ENCODE measurements at regions not wholly inside any gene's neighbourhood (a gene's known extent, or its start where the extent isn't known, plus 50 kb on each side); places are given as distances from the start of the nearest gene placed in this dataset.

DNA sequence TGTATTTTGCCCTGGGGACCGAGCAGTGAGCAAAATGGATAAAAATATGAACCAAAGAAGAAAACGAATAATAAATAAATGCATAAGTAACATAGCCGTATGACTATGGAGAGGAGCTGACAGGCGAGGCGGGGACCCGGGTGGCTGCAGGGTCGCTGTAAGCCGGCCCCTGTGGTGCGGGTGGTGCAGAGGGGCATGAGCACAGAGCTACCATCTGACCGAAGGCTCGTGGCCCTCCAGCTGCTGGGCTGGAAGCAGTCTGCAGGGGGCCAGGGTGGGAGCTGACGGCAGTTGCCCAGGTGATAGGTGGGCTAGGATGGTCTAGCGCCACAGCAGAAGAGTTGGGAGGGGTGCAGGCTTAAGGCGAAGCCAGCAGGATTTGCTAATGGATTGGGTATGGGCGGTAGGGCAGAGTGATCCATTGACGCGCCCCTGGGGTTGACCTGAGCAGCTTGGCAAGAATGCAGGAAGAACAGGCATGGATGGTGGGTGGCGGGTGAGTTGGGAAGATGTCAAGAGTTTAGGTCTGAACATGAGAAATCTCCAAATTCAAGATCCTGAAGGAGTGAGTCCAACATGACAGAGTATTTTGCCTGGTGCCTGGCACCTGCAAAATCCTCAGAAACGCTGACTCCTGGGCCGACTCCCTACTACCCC lies 228.0 kb downstream of the FOXL1 start:
- no peak for DNase-seq (ENCODE audit: low read depth)

DNA sequence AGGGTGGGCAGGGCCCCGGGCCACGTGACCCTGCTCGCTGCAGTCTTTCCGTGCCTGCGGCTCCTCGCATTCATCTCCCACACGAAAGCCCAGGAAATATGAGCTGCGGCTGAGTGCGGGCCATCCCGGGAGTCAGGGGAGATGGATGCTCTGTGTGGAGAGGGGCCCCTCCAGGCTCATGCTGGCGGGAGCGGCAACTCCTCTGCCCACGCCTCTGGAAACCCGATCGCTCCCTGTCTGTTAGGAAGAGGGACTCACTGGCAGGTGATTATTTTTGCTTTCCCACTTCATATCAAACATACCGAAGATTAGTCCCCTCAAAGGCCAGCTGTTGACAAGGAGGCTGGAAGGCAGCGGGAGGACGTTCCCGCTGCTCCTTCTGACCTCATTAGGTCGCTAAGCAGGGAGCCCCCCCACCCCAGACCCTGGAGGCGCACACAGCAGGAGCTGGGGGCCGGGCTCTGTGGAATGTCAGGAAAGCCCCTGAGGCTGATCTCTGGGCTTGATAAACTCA lies 228.5 kb downstream of the FOXL1 start:
- no peak for DNase-seq (ENCODE audit: low read depth)

GRCh38 chr16:86808863-86809444 lies 230.6 kb downstream of the FOXL1 start:
- DNase-seq (ENCODE audit: low read depth), result no peak

DNA sequence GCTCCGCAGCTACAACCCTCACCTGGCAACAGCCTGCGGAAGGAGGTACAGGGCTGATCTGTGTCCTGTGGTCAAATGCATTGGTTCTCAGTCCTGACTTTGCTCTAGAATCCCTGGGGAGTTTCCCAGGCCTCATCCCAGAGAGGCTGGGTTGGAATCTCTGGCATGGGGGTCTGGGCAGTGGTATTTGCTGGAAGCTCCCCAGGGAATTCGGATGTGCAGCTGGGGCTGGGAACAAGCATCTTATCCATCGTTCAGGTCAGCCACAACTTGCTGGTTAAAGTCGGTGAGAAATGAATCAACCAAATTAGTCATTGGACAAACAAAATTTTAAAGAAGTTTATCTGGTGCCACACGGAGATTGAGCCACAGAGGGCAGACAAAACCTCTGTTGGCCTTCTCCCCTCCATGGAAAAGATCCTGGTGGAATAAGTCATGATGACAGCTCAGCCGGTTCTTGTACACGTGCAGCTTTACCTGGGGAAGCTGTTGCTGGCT lies 231.2 kb downstream of the FOXL1 start:
- DNase-seq (ENCODE audit: low read depth), result no peak

- DNase-seq (ENCODE audit: low read depth), result no peak
These were observed 231.7 kb downstream of the FOXL1 start for GRCh38 chr16:86810062-86810461.

DNA sequence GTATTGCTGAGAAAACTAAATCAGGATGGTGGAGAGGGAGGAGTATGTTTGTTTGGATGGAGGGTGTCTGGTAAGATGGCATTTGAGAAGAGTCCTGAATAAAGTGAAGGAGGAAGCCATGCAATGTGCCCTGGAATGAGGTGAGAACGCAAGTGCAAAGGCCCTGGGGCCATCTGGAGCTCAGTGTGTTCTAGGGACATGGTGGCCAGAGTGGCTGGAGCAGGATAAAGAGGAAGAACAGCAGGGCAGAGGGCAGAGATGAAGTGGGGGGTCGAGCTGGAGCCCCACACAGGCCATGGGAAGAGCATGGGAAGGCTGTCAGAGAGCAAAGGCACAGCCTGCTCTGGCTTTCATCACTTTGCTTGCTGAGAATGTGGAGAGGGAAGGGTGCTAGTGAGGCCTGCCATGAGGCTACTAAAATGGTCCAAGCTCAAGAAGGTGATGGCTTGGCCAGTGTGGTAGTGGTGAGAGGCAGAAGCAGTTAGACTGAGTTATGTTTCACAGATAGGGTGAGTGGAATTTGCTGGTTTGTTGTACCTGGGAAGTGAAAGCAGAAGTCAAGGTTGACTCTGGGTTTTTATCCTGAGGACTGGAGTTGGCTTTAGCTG lies 234.1 kb downstream of the FOXL1 start:
- DNase-seq (ENCODE audit: low read depth), result no peak

DNA sequence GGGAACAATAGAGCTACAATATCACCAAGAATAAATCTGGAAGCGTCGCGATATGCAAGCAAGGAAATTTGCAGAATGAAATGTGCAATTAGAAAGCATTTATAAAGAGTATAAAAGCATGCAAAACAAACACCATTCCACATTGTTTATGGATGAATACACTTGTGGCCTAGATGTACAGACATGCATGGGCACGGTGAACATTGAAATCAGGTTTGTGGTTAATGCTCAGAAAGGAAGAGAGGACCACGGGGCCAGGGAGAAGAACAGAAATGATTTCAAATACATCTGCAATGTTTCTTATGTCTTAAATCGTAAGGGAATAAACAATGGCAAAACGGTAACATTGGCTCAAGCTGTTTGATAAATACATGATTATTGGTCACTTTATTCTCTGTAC lies 235.9 kb downstream of the FOXL1 start:
- no peak for DNase-seq (ENCODE audit: low read depth)

GRCh38 chr16:86816930-86817625 lies 238.7 kb downstream of the FOXL1 start:
- DNase-seq (ENCODE audit: low read depth), result no peak

GRCh38 chr16:86818671-86819532 lies 240.6 kb downstream of the FOXL1 start:
- DNase-seq (ENCODE audit: low read depth), result no peak

- DNase-seq (ENCODE audit: low read depth), result no peak
These were observed 241.2 kb downstream of the FOXL1 start for GRCh38 chr16:86819533-86819892.

GRCh38 chr16:86821895-86822294 lies 243.5 kb downstream of the FOXL1 start:
- DNase-seq (ENCODE audit: low read depth), result no peak

DNA sequence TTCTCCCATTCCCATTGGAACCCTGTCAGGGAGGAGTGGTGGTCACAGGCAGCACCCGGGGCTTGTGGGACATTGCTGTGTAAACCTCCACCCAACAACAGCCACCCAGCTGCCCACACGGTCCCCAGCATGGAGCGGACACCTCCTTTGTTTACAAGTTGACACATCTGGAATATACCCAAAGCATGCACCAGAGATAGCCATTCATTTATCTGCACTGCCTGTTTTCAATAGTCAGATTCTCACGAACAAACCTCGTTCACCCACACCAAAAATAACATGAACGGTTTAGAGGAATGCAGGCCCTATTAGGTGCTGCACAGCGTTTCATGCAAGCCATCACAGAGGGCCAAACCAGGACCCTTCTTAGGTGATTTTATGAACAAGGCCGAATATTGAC lies 244.8 kb downstream of the FOXL1 start:
- no peak for DNase-seq (ENCODE audit: low read depth)

DNA sequence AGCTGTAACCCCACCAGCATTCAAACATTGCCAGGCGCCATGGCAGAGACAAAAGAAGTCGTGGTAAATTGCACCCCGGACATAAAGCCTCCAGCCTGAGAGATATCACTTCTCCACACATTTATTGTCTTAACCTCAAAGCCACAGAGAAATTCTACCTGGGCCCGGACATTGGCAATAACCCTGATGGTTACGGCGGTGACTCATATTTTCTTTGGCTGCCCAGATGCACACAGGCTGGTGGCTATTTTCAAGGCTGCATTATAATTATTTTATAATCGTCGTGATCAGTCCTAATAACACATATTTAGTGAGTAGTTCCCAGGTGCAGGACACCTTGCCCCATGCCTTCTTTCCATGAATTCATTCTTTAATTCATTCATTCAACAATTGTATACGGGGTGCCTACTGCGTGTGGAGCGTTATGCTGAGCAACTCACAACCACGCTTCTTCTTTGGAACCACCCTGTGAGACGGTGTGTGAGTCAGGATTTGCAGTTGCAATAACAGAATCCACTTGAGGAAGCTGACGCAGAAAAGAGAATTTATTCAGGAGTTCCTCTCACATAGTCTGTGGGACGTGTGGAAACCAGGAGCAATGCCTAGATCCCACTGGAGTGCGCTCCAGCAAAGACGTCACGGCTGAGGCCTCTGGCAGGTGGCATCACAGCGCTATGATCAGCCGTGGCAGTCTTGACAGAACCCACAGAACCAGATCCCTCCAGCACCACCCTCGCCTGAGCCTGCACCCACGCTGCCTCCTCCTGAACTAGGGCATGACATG lies 245.7 kb downstream of the FOXL1 start:
- no peak for DNase-seq (ENCODE audit: low read depth)

- DNase-seq (ENCODE audit: low read depth), result no peak
These were observed 246.5 kb downstream of the FOXL1 start for GRCh38 chr16:86824751-86825296.

GRCh38 chr16:86825631-86826030 lies 247.3 kb downstream of the FOXL1 start:
- DNase-seq (ENCODE audit: low read depth), result no peak

DNA sequence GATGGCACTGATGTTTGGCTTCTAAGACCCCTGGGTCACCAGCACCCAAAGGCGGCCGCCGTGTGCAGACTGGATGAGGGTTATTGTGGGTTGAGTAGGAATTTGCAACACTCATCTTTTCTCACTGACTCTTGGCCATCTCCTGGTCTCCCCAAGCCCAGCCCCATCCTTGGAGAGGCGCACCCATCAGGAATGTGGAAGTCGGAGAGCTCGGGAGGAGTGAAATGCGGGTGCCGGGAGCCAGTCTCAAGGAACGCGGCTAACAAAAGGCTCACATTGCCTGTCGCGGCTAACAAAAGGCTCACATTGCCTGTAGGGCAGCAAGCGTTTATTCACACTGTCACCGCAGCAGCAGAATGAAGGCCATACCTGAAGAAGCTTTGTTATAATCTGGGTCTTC lies 248.6 kb downstream of the FOXL1 start:
- DNase-seq (ENCODE audit: low read depth), result no peak

- no peak for DNase-seq (ENCODE audit: low read depth)
These were observed 249.2 kb downstream of the FOXL1 start for GRCh38 chr16:86827521-86827920.

- no peak for DNase-seq (ENCODE audit: low read depth)
These were observed 249.9 kb downstream of the FOXL1 start for GRCh38 chr16:86828202-86828601.

- no peak for DNase-seq (ENCODE audit: low read depth)
These were observed 250.3 kb downstream of the FOXL1 start for GRCh38 chr16:86828653-86829052.

GRCh38 chr16:86831366-86831765 lies 253.0 kb downstream of the FOXL1 start:
- DNase-seq (ENCODE audit: low read depth), result no peak

DNA sequence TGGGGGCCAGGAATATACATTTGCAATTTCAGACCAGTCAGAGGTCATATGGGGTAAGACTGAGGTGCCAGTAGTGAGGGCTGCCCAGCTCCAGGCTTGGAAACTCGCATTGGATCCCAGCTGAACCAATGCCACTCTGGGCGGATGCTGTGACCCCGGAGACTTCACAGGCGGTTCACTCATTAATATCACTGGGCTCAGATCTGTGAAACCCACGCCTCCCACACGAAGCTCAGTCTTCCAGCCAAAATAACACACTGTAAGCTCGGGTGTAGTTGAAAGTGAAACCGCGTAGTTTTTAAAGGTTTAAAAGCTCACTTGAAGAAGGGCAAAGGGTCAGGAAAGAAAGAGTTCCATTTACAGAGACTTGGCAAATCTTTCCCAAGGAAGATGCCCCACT lies 254.8 kb downstream of the FOXL1 start:
- no peak for DNase-seq (ENCODE audit: low read depth)
